ENCODE measurements at regions not wholly inside any gene's neighbourhood (a gene's known extent, or its start where the extent isn't known, plus 50 kb on each side); places are given as distances from the start of the nearest gene placed in this dataset.

- TF ChIP-seq, protein P1, sequence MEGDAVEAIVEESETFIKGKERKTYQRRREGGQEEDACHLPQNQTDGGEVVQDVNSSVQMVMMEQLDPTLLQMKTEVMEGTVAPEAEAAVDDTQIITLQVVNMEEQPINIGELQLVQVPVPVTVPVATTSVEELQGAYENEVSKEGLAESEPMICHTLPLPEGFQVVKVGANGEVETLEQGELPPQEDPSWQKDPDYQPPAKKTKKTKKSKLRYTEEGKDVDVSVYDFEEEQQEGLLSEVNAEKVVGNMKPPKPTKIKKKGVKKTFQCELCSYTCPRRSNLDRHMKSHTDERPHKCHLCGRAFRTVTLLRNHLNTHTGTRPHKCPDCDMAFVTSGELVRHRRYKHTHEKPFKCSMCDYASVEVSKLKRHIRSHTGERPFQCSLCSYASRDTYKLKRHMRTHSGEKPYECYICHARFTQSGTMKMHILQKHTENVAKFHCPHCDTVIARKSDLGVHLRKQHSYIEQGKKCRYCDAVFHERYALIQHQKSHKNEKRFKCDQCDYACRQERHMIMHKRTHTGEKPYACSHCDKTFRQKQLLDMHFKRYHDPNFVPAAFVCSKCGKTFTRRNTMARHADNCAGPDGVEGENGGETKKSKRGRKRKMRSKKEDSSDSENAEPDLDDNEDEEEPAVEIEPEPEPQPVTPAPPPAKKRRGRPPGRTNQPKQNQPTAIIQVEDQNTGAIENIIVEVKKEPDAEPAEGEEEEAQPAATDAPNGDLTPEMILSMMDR (conservative IDR thresholded peaks at IDR 0.05 in 1 of 2, IDR thresholded peaks at IDR 0.05 in 1 of 2; ENCODE audit: extremely low read depth in 1 of 2, insufficient read depth in 1 of 2, low read depth in 1 of 2, low read length in 2 of 2) = no peak
- TF ChIP-seq EZH2 (IDR thresholded peaks at IDR 0.05; ENCODE audit: borderline replicate concordance, low read length) = no peak
Measured at GRCh38 chr15:81886080-81886479, 159.7 kb downstream of the MEX3B start.
